ENCODE measurements at regions not wholly inside any gene's neighbourhood (a gene's known extent, or its start where the extent isn't known, plus 50 kb on each side); places are given as distances from the start of the nearest gene placed in this dataset.
"Not testable (repeated sequence)": the region's sequence is repeated elsewhere in the genome, so short reads cannot be mapped to it uniquely, and the experiment has no call there.

DNA sequence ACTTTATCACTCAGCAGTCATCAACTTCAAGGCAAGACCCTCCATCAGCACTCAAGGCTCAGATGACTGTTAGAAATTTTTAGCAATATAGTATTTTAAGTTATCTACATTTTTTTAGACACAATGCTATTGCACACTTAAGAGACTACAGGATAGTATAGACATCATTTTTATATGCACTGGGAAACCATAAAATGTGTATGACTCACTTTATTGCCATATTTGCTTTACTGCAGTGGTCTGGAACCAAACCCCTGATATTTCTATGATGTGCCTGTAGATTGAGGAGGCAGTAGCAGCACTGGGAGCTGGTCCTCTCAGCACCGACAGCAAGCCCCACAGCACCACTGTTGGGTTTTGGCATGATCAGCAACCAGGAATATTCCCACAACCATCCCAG is 264.8 kb upstream of the HNRNPA3 start:
- H3K9me3 ChIP-seq (ENCODE audit: control insufficient read depth, insufficient read depth, low read depth, low read length), result no peaks in the 10 kb centered on the region
- no peak overlapping the region for H3K27ac ChIP-seq (ENCODE audit: extremely low read depth, low read depth, low read length)
- ChIA-PET CTCF (no interaction called here), POLR2A (no interaction called here)
- H3K4me1 ChIP-seq (ENCODE audit: control insufficient read depth, insufficient read depth, low read length), result no peaks in the 10 kb centered on the region
- no peak overlapping the region for H3K4me3 ChIP-seq (ENCODE audit: low read depth, low read length)
- TF ChIP-seq ZSCAN16 (tag by site-specific recombination; IDR thresholded peaks at IDR 0.05) (no peak), ZNF423 (tag by site-specific recombination; IDR thresholded peaks at IDR 0.05) (no peak), KLF10 (tag by site-specific recombination; IDR thresholded peaks at IDR 0.05) (no peak), ZNF302 (tag by site-specific recombination; IDR thresholded peaks at IDR 0.05; ENCODE audit: low read depth) (no peak), GFI1B (tag by site-specific recombination; IDR thresholded peaks at IDR 0.05) (no peak)
- no peaks in the 10 kb centered on the region for H3K36me3 ChIP-seq (ENCODE audit: control insufficient read depth in 2 of 2, insufficient read depth in 1 of 2, low read length in 2 of 2)

DNA sequence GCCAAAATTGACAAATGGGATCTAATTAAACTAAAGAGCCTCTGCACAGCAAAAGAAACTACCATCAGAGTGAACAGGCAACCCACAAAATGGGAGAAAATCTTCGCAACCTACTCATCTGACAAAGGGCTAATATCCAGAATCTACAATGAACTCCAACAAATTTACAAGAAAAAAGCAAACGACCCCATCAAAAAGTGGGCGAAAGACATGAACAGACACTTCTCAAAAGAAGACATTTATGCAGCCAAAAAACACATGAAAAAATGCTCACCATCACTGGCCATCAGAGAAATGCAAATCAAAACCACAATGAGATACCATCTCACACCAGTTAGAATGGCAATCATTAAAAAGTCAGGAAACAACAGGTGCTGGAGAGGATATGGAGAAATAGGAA is 261.4 kb upstream of the HNRNPA3 start:
- H3K9me3 ChIP-seq (ENCODE audit: control insufficient read depth, insufficient read depth, low read depth, low read length); H3K36me3 ChIP-seq (ENCODE audit: control insufficient read depth in 2 of 2, insufficient read depth in 1 of 2, low read length in 2 of 2); H3K27ac ChIP-seq (ENCODE audit: extremely low read depth, low read depth, low read length); H3K4me3 ChIP-seq (ENCODE audit: low read depth, low read length); CTCF ChIA-PET; POLR2A ChIA-PET; H3K4me1 ChIP-seq (ENCODE audit: control insufficient read depth, insufficient read depth, low read length): not testable (repeated sequence)
- 0 out of 2 replicates have a peak, but pooled peaks have one; percentile 10 for TF ChIP-seq SCRT2 (tag by site-specific recombination; IDR thresholded peaks at IDR 0.05)

DNA sequence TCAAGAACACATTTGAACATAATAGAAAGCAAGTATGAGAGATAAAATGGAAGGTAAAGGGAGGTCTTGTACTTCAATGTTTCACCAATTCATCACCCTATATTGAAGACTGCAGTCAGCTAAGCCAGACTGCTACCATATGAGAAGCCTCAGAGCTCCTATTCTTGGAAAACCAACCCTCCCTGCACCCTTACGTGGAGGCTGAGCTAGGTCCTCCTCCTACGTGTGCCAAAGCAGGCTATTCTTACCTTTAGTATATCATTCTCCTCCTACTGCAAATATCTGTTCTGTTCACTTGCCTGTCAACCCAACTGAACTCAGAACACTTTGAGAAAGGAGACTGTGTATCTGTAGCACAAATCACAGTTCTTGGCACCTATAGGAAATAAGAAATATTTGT is 255.8 kb upstream of the HNRNPA3 start:
- Histone ChIP-seq H3K4me3 (ENCODE audit: low read depth, low read length) (no peak overlapping the region), H3K4me1 (ENCODE audit: control insufficient read depth, insufficient read depth, low read length) (no peaks in the 10 kb centered on the region), H3K36me3 (ENCODE audit: control insufficient read depth in 2 of 2, insufficient read depth in 1 of 2, low read length in 2 of 2) (no peaks in the 10 kb centered on the region), H3K9me3 (ENCODE audit: control insufficient read depth, insufficient read depth, low read depth, low read length) (no peaks in the 10 kb centered on the region), H3K27ac (ENCODE audit: extremely low read depth, low read depth, low read length) (no peak overlapping the region)
- ChIA-PET CTCF (no interaction called here), POLR2A (no interaction called here)
- TF ChIP-seq ZNF366 (tag by site-specific recombination; conservative IDR thresholded peaks at IDR 0.05), result no peak
- TF ChIP-seq, protein P1, sequence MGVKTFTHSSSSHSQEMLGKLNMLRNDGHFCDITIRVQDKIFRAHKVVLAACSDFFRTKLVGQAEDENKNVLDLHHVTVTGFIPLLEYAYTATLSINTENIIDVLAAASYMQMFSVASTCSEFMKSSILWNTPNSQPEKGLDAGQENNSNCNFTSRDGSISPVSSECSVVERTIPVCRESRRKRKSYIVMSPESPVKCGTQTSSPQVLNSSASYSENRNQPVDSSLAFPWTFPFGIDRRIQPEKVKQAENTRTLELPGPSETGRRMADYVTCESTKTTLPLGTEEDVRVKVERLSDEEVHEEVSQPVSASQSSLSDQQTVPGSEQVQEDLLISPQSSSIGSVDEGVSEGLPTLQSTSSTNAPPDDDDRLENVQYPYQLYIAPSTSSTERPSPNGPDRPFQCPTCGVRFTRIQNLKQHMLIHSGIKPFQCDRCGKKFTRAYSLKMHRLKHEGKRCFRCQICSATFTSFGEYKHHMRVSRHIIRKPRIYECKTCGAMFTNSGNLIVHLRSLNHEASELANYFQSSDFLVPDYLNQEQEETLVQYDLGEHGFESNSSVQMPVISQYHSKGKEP (tag by site-specific recombination; IDR thresholded peaks at IDR 0.05), result no peak
- TF ChIP-seq, protein P2, sequence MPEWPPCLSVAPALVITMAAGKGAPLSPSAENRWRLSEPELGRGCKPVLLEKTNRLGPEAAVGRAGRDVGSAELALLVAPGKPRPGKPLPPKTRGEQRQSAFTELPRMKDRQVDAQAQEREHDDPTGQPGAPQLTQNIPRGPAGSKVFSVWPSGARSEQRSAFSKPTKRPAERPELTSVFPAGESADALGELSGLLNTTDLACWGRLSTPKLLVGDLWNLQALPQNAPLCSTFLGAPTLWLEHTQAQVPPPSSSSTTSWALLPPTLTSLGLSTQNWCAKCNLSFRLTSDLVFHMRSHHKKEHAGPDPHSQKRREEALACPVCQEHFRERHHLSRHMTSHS (tag by site-specific recombination; IDR thresholded peaks at IDR 0.05), result no peak
- TF ChIP-seq ZNF670 (tag by site-specific recombination; IDR thresholded peaks at IDR 0.05; ENCODE audit: low read depth), result no peak
- TF ChIP-seq ZNF626 (tag by site-specific recombination; IDR thresholded peaks at IDR 0.05), result no peak
- no peak for TF ChIP-seq ZNF555 (tag by site-specific recombination; conservative IDR thresholded peaks at IDR 0.05)
- no peak for TF ChIP-seq ZNF785 (tag by site-specific recombination; IDR thresholded peaks at IDR 0.05)
- TF ChIP-seq SCRT2 (tag by site-specific recombination; IDR thresholded peaks at IDR 0.05), result no peak
- TF ChIP-seq ZNF19 (tag by site-specific recombination; IDR thresholded peaks at IDR 0.05; ENCODE audit: low read depth), result no peak
- no peak for TF ChIP-seq ZNF146 (tag by site-specific recombination; IDR thresholded peaks at IDR 0.05)
- no peak for TF ChIP-seq ZNF571 (tag by site-specific recombination; IDR thresholded peaks at IDR 0.05)
- no peak for TF ChIP-seq ZNF677 (tag by site-specific recombination; IDR thresholded peaks at IDR 0.05)
- TF ChIP-seq ZNF121 (tag by site-specific recombination; IDR thresholded peaks at IDR 0.05), result no peak
- TF ChIP-seq ZNF221 (tag by site-specific recombination; IDR thresholded peaks at IDR 0.05; ENCODE audit: borderline replicate concordance), result no peak
- TF ChIP-seq, protein P3, sequence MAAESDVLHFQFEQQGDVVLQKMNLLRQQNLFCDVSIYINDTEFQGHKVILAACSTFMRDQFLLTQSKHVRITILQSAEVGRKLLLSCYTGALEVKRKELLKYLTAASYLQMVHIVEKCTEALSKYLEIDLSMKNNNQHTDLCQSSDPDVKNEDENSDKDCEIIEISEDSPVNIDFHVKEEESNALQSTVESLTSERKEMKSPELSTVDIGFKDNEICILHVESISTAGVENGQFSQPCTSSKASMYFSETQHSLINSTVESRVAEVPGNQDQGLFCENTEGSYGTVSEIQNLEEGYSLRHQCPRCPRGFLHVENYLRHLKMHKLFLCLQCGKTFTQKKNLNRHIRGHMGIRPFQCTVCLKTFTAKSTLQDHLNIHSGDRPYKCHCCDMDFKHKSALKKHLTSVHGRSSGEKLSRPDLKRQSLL (tag by site-specific recombination; IDR thresholded peaks at IDR 0.05), result no peak
